ENCODE measurements at regions not wholly inside any gene's neighbourhood (a gene's known extent, or its start where the extent isn't known, plus 50 kb on each side); places are given as distances from the start of the nearest gene placed in this dataset.

- Histone ChIP-seq H3K4me3 (ENCODE audit: low read length) (no peak overlapping the region), H3K9me3 (ENCODE audit: control insufficient read depth, low read length) (no peaks in the 10 kb centered on the region), H3K36me3 (ENCODE audit: control insufficient read depth, insufficient read depth, low read length) (peaks cover 71% of the 10 kb centered on the region), H3K4me1 (ENCODE audit: control insufficient read depth, insufficient read depth, low read length) (peaks cover 42% of the 10 kb centered on the region), H3K27ac (ENCODE audit: low read depth, low read length) (no peak overlapping the region), H3K27me3 (ENCODE audit: control insufficient read depth, insufficient read depth, low read length, poor library complexity, severe bottlenecking) (no peaks in the 10 kb centered on the region), H3K9ac (ENCODE audit: extremely low read depth, low read length, poor library complexity, severe bottlenecking) (no peak overlapping the region)
- no peak for TF ChIP-seq CTCF (conservative IDR thresholded peaks at IDR 0.05)
- Mint-ChIP-seq H3K27ac (no peak overlapping the region), H3K27me3 (ENCODE audit: insufficient read depth) (no peaks in the 10 kb centered on the region), H3K9me3 (no peaks in the 10 kb centered on the region), H3K36me3 (ENCODE audit: low read depth) (peaks cover 40% of the 10 kb centered on the region), H3K4me1 (peaks cover 64% of the 10 kb centered on the region), H3K4me3 (no peak overlapping the region)
- 93 to 100% methylated on average over 1 of the region's 1 CpG for WGBS, 2 experiments (ENCODE audit: insufficient coverage in 1 of 2, insufficient read length in 1 of 2)
- no peak for DNase-seq
Observed at GRCh38 chr6:21911208-21911607, 317.7 kb downstream of the SOX4 start.

DNA sequence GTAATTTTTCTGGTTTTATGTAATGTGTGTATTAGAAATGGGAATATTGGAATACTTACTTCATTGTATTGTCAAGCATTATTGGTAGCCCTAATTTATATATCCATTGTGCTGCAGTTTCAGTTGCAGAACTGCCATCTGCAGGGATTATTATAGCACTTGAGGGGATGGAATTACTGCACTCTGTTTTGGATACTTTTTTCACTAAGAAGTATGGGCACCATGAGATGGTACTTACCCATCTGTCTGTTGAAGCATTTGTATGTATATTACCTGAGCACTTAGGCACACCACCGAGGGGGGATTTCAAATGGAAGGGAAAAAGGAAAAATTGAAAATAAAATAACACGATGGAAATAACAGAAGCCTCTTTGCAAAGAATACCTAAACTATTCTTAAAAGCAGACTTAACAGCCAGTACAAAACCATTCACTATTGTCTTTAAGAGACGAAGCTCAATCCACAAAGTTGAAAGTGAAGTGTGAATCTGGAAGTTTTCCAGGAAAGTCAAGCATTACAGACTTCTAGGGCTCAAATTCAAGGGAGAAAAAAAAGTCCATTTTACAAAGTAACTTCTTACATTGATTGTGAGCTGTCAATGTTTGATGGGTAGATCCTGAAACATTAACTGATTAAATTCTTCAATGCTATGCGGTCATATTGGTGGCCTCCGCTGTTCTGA is 318.7 kb downstream of the SOX4 start:
- Mint-ChIP-seq H3K36me3 (ENCODE audit: low read depth) (peaks cover 43% of the 10 kb centered on the region), H3K9me3 (no peaks in the 10 kb centered on the region), H3K4me3 (no peak overlapping the region), H3K27me3 (ENCODE audit: insufficient read depth) (no peaks in the 10 kb centered on the region), H3K27ac (peak overlapping the region; percentile 73), H3K4me1 (peaks cover 57% of the 10 kb centered on the region)
- Histone ChIP-seq H3K27ac (ENCODE audit: low read depth, low read length) (no peak overlapping the region), H3K4me1 (ENCODE audit: control insufficient read depth, insufficient read depth, low read length) (peaks cover 31% of the 10 kb centered on the region), H3K27me3 (ENCODE audit: control insufficient read depth, insufficient read depth, low read length, poor library complexity, severe bottlenecking) (no peaks in the 10 kb centered on the region), H3K9me3 (ENCODE audit: control insufficient read depth, low read length) (no peaks in the 10 kb centered on the region), H3K4me3 (ENCODE audit: low read length) (no peak overlapping the region), H3K9ac (ENCODE audit: extremely low read depth, low read length, poor library complexity, severe bottlenecking) (no peak overlapping the region), H3K36me3 (ENCODE audit: control insufficient read depth, insufficient read depth, low read length) (peaks cover 71% of the 10 kb centered on the region)
- 81% methylated on average over 4 to 5 of the region's 5 CpGs for WGBS, 2 experiments (ENCODE audit: insufficient coverage in 1 of 2, insufficient read length in 1 of 2)
- no peak for DNase-seq
- no peak for TF ChIP-seq CTCF (conservative IDR thresholded peaks at IDR 0.05)

DNA sequence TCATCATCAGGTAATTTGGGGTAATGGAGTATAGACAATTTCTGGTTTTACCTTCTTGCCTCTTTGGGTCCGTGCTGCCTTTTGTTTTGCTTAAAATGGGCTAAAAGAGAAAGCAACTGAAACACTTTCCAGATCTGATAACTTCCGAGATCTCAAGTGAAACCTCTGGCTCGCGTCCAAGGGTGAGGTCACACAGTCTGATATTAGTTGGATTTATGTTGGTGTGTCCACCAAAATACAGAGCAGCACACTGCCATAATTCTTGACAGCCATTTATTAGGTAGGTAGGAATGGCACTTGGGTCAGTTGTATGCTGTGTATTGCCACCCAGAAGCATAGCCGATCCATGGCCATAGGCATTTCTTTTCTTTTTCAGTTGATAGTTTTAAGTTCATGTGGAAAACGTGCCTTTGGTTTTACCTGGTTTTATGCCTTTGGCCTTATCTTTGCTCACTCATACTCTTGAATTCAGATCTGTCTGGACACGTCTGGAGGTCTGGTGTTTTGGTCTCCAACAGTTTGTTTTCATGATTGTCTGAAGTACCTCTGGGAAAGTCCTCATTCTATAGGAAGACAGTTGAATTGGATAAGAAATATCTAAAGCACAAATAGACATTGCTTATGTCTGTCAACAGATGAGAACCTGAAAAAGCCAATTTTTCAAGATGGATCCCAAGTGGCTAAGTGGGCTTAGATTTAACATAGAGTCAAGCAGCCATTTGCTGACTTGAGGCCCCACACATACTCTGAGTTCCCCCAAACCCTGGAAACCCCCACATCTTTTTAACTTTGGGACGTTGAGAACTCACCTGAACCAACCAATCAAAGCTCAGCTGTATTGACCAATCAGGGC is 320.8 kb downstream of the SOX4 start:
- Mint-ChIP-seq H3K27me3 (ENCODE audit: insufficient read depth) (no peaks in the 10 kb centered on the region), H3K4me1 (peaks cover 46% of the 10 kb centered on the region), H3K9me3 (no peaks in the 10 kb centered on the region), H3K27ac (no peak overlapping the region), H3K36me3 (ENCODE audit: low read depth) (peaks cover 54% of the 10 kb centered on the region), H3K4me3 (no peak overlapping the region)
- Histone ChIP-seq H3K36me3 (ENCODE audit: control insufficient read depth, insufficient read depth, low read length) (peaks cover 84% of the 10 kb centered on the region), H3K4me1 (ENCODE audit: control insufficient read depth, insufficient read depth, low read length) (peaks cover 18% of the 10 kb centered on the region), H3K9me3 (ENCODE audit: control insufficient read depth, low read length) (no peaks in the 10 kb centered on the region), H3K9ac (ENCODE audit: extremely low read depth, low read length, poor library complexity, severe bottlenecking) (no peak overlapping the region), H3K27me3 (ENCODE audit: control insufficient read depth, insufficient read depth, low read length, poor library complexity, severe bottlenecking) (no peaks in the 10 kb centered on the region), H3K27ac (ENCODE audit: low read depth, low read length) (no peak overlapping the region), H3K4me3 (ENCODE audit: low read length) (no peak overlapping the region)
- DNase-seq = no peak
- no peak for TF ChIP-seq CTCF (conservative IDR thresholded peaks at IDR 0.05)
- 73 to 78% methylated on average over 6 to 8 of the region's 8 CpGs for WGBS, 2 experiments (ENCODE audit: insufficient coverage in 1 of 2, insufficient read length in 1 of 2)

All from endodermal cell (in vitro differentiated cells).